DND-41 (cell line): ENCODE measurements at regions not wholly inside any gene's neighbourhood (a gene's known extent, or its start where the extent isn't known, plus 50 kb on each side); places are given as distances from the start of the nearest gene placed in this dataset.

Experiments
- ATAC-seq: fragments of 200-7000 bp; cut with Tn5 transposase; 3 replicates; pipeline ENCODE4 v1.9.1; 2021; ENCODE audit warnings: low read depth; ENCODE audit not compliant: insufficient read depth
- DNase-seq: peaks from one replicate; pipeline ENCODE4 v3.0.0-alpha.2; 2020
- H2AFZ ChIP-seq: 2 replicates; pipeline ENCODE4 v1.6.0; 2012; ENCODE audit warnings: low read depth, low read length
- H3K27ac ChIP-seq: 2 replicates; pipeline ENCODE4 v1.5.1; 2012; ENCODE audit warnings: low read length, inconsistent platforms
- H3K27me3 ChIP-seq: fragments of 200-600 bp; sonication (generic); 2 replicates; pipeline ENCODE4 v1.6.0; 2012; ENCODE audit warnings: low read length, mild to moderate bottlenecking, inconsistent platforms; ENCODE audit not compliant: insufficient read depth, poor library complexity
- H3K36me3 ChIP-seq: 2 replicates; pipeline ENCODE4 v1.5.1; 2012; ENCODE audit warnings: low read length, inconsistent platforms; ENCODE audit not compliant: insufficient read depth
- H3K4me1 ChIP-seq: 2 replicates; pipeline ENCODE4 v1.5.1; 2012; ENCODE audit warnings: mild to moderate bottlenecking, low read length; ENCODE audit not compliant: insufficient read depth
- H3K4me2 ChIP-seq: 2 replicates; pipeline ENCODE4 v1.6.0; 2012; ENCODE audit warnings: mild to moderate bottlenecking, moderate library complexity, low read length, inconsistent platforms; ENCODE audit not compliant: insufficient read depth
- H3K4me3 ChIP-seq, 2 experiments: fragments of 200-600 bp in 1 of 2; shearing (Covaris generic) in 1 of 2; 2 replicates each; pipeline ENCODE4 v1.5.1; 2012 to 2016; ENCODE audit warnings: inconsistent platforms in 2 of 2, low read length in 2 of 2, mild to moderate bottlenecking in 2 of 2, low read depth in 1 of 2, moderate library complexity in 1 of 2
- H3K79me2 ChIP-seq: 2 replicates; pipeline ENCODE4 v1.6.0; 2012; ENCODE audit warnings: low read length, inconsistent platforms; ENCODE audit not compliant: insufficient read depth
- H3K9ac ChIP-seq: 2 replicates; pipeline ENCODE4 v1.6.0; 2012; ENCODE audit warnings: low read depth, mild to moderate bottlenecking, inconsistent platforms, low read length, moderate library complexity
- H3K9me3 ChIP-seq: 2 replicates; pipeline ENCODE4 v1.5.1; 2012; ENCODE audit warnings: low read length, moderate library complexity, mild to moderate bottlenecking, inconsistent platforms; ENCODE audit not compliant: insufficient read depth, severe bottlenecking
- H4K20me1 ChIP-seq: 2 replicates; pipeline ENCODE4 v1.6.0; 2012; ENCODE audit warnings: low read length; ENCODE audit not compliant: insufficient read depth
- EZH2 ChIP-seq: IDR thresholded peaks from 3 replicates; pipeline ENCODE4 v1.6.1; 2012; ENCODE audit warnings: borderline replicate concordance, low read depth, mild to moderate bottlenecking, moderate library complexity, low read length, inconsistent platforms; ENCODE audit not compliant: severe bottlenecking
- TF ChIP-seq, protein P1 (sequence below): IDR thresholded peaks from 2 replicates; pipeline ENCODE4 v1.5.1; 2012; ENCODE audit warnings: borderline replicate concordance, low read length, moderate library complexity, mild to moderate bottlenecking; ENCODE audit not compliant: poor library complexity, severe bottlenecking; ENCODE audit errors: extremely low read depth

- no peaks in the 10 kb centered on the region for H3K4me1 ChIP-seq
- peaks cover 7% of the 10 kb centered on the region; the same call in 1 of the 2 replicates for H4K20me1 ChIP-seq
- no peak for ATAC-seq
- TF ChIP-seq, protein P1, sequence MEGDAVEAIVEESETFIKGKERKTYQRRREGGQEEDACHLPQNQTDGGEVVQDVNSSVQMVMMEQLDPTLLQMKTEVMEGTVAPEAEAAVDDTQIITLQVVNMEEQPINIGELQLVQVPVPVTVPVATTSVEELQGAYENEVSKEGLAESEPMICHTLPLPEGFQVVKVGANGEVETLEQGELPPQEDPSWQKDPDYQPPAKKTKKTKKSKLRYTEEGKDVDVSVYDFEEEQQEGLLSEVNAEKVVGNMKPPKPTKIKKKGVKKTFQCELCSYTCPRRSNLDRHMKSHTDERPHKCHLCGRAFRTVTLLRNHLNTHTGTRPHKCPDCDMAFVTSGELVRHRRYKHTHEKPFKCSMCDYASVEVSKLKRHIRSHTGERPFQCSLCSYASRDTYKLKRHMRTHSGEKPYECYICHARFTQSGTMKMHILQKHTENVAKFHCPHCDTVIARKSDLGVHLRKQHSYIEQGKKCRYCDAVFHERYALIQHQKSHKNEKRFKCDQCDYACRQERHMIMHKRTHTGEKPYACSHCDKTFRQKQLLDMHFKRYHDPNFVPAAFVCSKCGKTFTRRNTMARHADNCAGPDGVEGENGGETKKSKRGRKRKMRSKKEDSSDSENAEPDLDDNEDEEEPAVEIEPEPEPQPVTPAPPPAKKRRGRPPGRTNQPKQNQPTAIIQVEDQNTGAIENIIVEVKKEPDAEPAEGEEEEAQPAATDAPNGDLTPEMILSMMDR = no peak
- TF ChIP-seq EZH2 = no peak
- H3K36me3 ChIP-seq = no peaks in the 10 kb centered on the region
- H3K4me2 ChIP-seq = no peak overlapping the region
- no peak overlapping the region for H3K27ac ChIP-seq
- H3K9me3 ChIP-seq = peaks cover 25% of the 10 kb centered on the region
- H3K79me2 ChIP-seq = 0 out of 2 replicates have a peak, but pooled peaks cover 2% of the 10 kb centered on the region
- H3K9ac ChIP-seq = no peak overlapping the region
- H3K27me3 ChIP-seq = no peaks in the 10 kb centered on the region
- no peak overlapping the region for H3K4me3 ChIP-seq
- peak; percentile 13 for DNase-seq
- H2AFZ ChIP-seq = no peak overlapping the region
These were observed 138.4 kb upstream of the TIAM1 start for GRCh38 chr21:31482460-31482859.

- no peak overlapping the region for H3K9ac ChIP-seq
- ATAC-seq (no peak), DNase-seq (no peak)
These were observed 136.2 kb upstream of the TIAM1 start for GRCh38 chr21:31480228-31480627.

GRCh38 chr21:31479714-31480113 lies 135.7 kb upstream of the TIAM1 start:
- no peak overlapping the region for H3K27ac ChIP-seq

More at GRCh38 chr21:31480228-31480627, 136.2 kb upstream of the TIAM1 start:
- H2AFZ ChIP-seq = no peak overlapping the region
- no peak overlapping the region for H3K4me3 ChIP-seq
- no peak overlapping the region for H3K4me2 ChIP-seq
- no peak for TF ChIP-seq EZH2
- TF ChIP-seq, protein P1 = no peak
- peaks cover 19% of the 10 kb centered on the region for H3K9me3 ChIP-seq
- no peak overlapping the region for H3K27ac ChIP-seq
- H3K27me3 ChIP-seq = no peaks in the 10 kb centered on the region
- peaks cover 7% of the 10 kb centered on the region; the same call in 1 of the 2 replicates for H4K20me1 ChIP-seq
- no peaks in the 10 kb centered on the region for H3K36me3 ChIP-seq
- H3K79me2 ChIP-seq = no peaks in the 10 kb centered on the region
- H3K4me1 ChIP-seq = no peaks in the 10 kb centered on the region

More at GRCh38 chr21:31479714-31480113, 135.7 kb upstream of the TIAM1 start:
- ATAC-seq = no peak
- TF ChIP-seq EZH2 = no peak
- TF ChIP-seq, protein P1 = no peak
- no peak overlapping the region for H2AFZ ChIP-seq
- peaks cover 7% of the 10 kb centered on the region; the same call in 1 of the 2 replicates for H4K20me1 ChIP-seq
- peaks cover 18% of the 10 kb centered on the region for H3K9me3 ChIP-seq
- DNase-seq = no peak
- H3K79me2 ChIP-seq = no peaks in the 10 kb centered on the region
- H3K4me2 ChIP-seq = no peak overlapping the region
- H3K4me1 ChIP-seq = no peaks in the 10 kb centered on the region
- H3K9ac ChIP-seq = no peak overlapping the region
- H3K36me3 ChIP-seq = no peaks in the 10 kb centered on the region
- H3K4me3 ChIP-seq = no peak overlapping the region
- H3K27me3 ChIP-seq = no peaks in the 10 kb centered on the region
